HepG2 (cell line): ENCODE measurements at regions not wholly inside any gene's neighbourhood (a gene's known extent, or its start where the extent isn't known, plus 50 kb on each side); places are given as distances from the start of the nearest gene placed in this dataset.

Experiments
- ATAC-seq: fragments of 200-7000 bp; cut with Tn5 transposase; 3 replicates; pipeline ENCODE4 v1.9.1; 2020; ENCODE audit warnings: mild to moderate bottlenecking, moderate library complexity
- BruUV-seq: library from RNA; stranded (reverse); fragments of 400-500 nt; replicated peaks from 2 replicates; lab custom pipeline; 2021; lab: Mats Ljungman, UMichigan
- CTCF ChIA-PET: fragments of 300-600 bp; formaldehyde crosslinking; extraction: SDS; loops from one replicate; lab custom pipeline; 2021; ENCODE audit warnings: low total read pairs, inconsistent platforms, low intra/inter-chr PET ratio; lab: Yijun Ruan, JAX
- POLR2A ChIA-PET: fragments of 350-600 bp; sonication (Branson Sonifier 250); formaldehyde crosslinking; loops from one replicate; lab custom pipeline; 2020; ENCODE audit warnings: antibody characterized with exemption, inconsistent platforms; lab: Yijun Ruan, JAX
- DNase-seq: peaks from one replicate; pipeline ENCODE4 v3.0.0-alpha.2; 2015; ENCODE audit warnings: low spot score
- FAIRE-seq: peaks from 3 replicates; lab custom pipeline; 2011; peaks lifted over from hg19 to GRCh38; lab: Jason Lieb, UNC
- H2AFZ ChIP-seq: one replicate; pipeline ENCODE4 v1.6.1; 2011; ENCODE audit warnings: low read length, inconsistent platforms
- H3K27ac ChIP-seq: fragments of 300-600 bp; 3 replicates; pipeline ENCODE4 v1.8.0; 2011; ENCODE audit warnings: mixed run types, mild to moderate bottlenecking, mixed read lengths, low read length, inconsistent platforms; ENCODE audit not compliant: insufficient read depth; ENCODE audit errors: extremely low read length
- H3K27me3 ChIP-seq, 2 experiments: fragments of 200-600 bp in 1 of 2; 2 replicates in 1 of 2; 3 replicates in 1 of 2; pipeline versions ENCODE4 v1.6.0 to v1.8.0; 2011; ENCODE audit warnings: low read length in 2 of 2, mild to moderate bottlenecking in 2 of 2, moderate library complexity in 2 of 2, inconsistent platforms in 1 of 2; ENCODE audit not compliant: insufficient read depth in 2 of 2, control insufficient read depth in 1 of 2
- H3K36me3 ChIP-seq, 2 experiments: fragments of 200-600 bp in 1 of 2; replicated peaks in 1 of 2; 2 replicates in 1 of 2; 3 replicates in 1 of 2; pipeline versions ENCODE4 v1.5.1 to v1.8.0; 2011; ENCODE audit warnings: low read length in 2 of 2, inconsistent platforms in 1 of 2; ENCODE audit not compliant: insufficient read depth in 2 of 2, control insufficient read depth in 1 of 2
- H3K4me1 ChIP-seq: 2 replicates; pipeline ENCODE4 v1.5.1; 2012; ENCODE audit warnings: low read length, inconsistent platforms; ENCODE audit not compliant: insufficient read depth
- H3K4me2 ChIP-seq: 2 replicates; pipeline ENCODE4 v1.6.0; 2011; ENCODE audit warnings: low read depth, low read length, inconsistent platforms
- H3K4me3 ChIP-seq, 3 experiments: fragments of 200-600 bp in 1 of 3; sonication (generic), shearing (Covaris generic) in 1 of 3; replicated peaks in 1 of 3; 2 replicates each; pipeline ENCODE4 v1.5.1; 2011 to 2016; ENCODE audit warnings: low read length in 3 of 3, inconsistent platforms in 2 of 3, low read depth in 2 of 3, mild to moderate bottlenecking in 2 of 3, control low read depth in 1 of 3, mixed read lengths in 1 of 3; ENCODE audit not compliant: insufficient read depth in 1 of 3
- H3K79me2 ChIP-seq: one replicate; pipeline ENCODE4 v1.6.1; 2011; ENCODE audit warnings: low read length, inconsistent platforms; ENCODE audit not compliant: insufficient read depth
- H3K9ac ChIP-seq: 2 replicates; pipeline ENCODE4 v1.6.0; 2011; ENCODE audit warnings: mild to moderate bottlenecking, low read depth, low read length, inconsistent platforms; ENCODE audit not compliant: insufficient read depth
- H3K9me3 ChIP-seq: 2 replicates; pipeline ENCODE4 v1.5.1; 2012; ENCODE audit warnings: mild to moderate bottlenecking, low read length
- H4K20me1 ChIP-seq: 2 replicates; pipeline ENCODE4 v1.6.0; 2011; ENCODE audit warnings: inconsistent platforms, mild to moderate bottlenecking, low read length, moderate library complexity; ENCODE audit not compliant: insufficient read depth
- HDAC1 ChIP-seq: sonication (generic); formaldehyde crosslinking; IDR thresholded peaks from 2 replicates; pipeline ENCODE4 v1.5.1; 2020; ENCODE audit warnings: mild to moderate bottlenecking, missing genetic modification reagents
- HOXA7 ChIP-seq: sonication (generic); formaldehyde crosslinking; IDR thresholded peaks from 2 replicates; pipeline ENCODE4 v1.8.1; 2022; ENCODE audit warnings: mild to moderate bottlenecking, missing genetic modification reagents, moderate library complexity
- PHF8 ChIP-seq: sonication (generic); formaldehyde crosslinking; IDR thresholded peaks from 2 replicates; pipeline ENCODE4 v1.5.0; 2020; ENCODE audit warnings: missing genetic modification reagents
- POLR2A ChIP-seq, 2 experiments: IDR thresholded peaks; 2 replicates each; pipeline ENCODE4 v1.6.1; 2011; ENCODE audit warnings: low read depth in 2 of 2, low read length in 2 of 2, mild to moderate bottlenecking in 1 of 2, moderate library complexity in 1 of 2; ENCODE audit not compliant: insufficient read depth in 1 of 2
- TARDBP ChIP-seq: sonication (generic); formaldehyde crosslinking; IDR thresholded peaks from 2 replicates; pipeline ENCODE4 v1.8.0; 2022; ENCODE audit warnings: mild to moderate bottlenecking, missing genetic modification reagents
- ZNF160 ChIP-seq: sonication (generic); formaldehyde crosslinking; IDR thresholded peaks from 2 replicates; pipeline ENCODE4 v1.8.0; 2022; ENCODE audit warnings: mild to moderate bottlenecking, inconsistent platforms, missing genetic modification reagents
- ZNF496 ChIP-seq: sonication (generic); formaldehyde crosslinking; IDR thresholded peaks from 2 replicates; pipeline ENCODE4 v1.8.1; 2023; ENCODE audit warnings: mild to moderate bottlenecking, moderate library complexity, missing genetic modification reagents; ENCODE audit not compliant: insufficient replicate concordance
- ZNF670 ChIP-seq: sonication (generic); formaldehyde crosslinking; IDR thresholded peaks from 2 replicates; pipeline ENCODE4 v1.8.0; 2022; ENCODE audit warnings: mild to moderate bottlenecking, missing genetic modification reagents, borderline replicate concordance
- WGBS: methylation state at CpG from one replicate; pipeline ENCODE4 v1.1.6; 2017; ENCODE audit warnings: low lambda C conversion rate; 5-methylcytosine and 5-hydroxymethylcytosine counted together
- in situ Hi-C: cut with HindIII; loops from 2 replicates; pipeline ENCODE4 v1.10.0; 2017; ENCODE audit warnings: low pct_unique_long_range_greater_than_20kb; ENCODE audit not compliant: extremely low pct_ligation_motif_present
- intact Hi-C: fragments of 100-400 bp; cut with micrococcal nuclease; formaldehyde crosslinking; loops from one replicate; pipeline ENCODE4 v1.10.0; 2022; ENCODE audit not compliant: unreplicated experiment
- TF ChIP-seq, protein P1 (sequence below): sonication (generic); formaldehyde crosslinking; IDR thresholded peaks from 2 replicates; pipeline ENCODE4 v1.8.0; 2022; ENCODE audit warnings: mild to moderate bottlenecking, missing genetic modification reagents
- TF ChIP-seq, protein P2 (sequence below): sonication (generic); formaldehyde crosslinking; IDR thresholded peaks from 2 replicates; pipeline ENCODE4 v1.4.0; 2020; ENCODE audit warnings: mild to moderate bottlenecking, missing genetic modification reagents
- TF ChIP-seq, protein P3 (sequence below): sonication (generic); formaldehyde crosslinking; IDR thresholded peaks from 2 replicates; pipeline ENCODE4 v1.4.0; 2020; ENCODE audit warnings: missing genetic modification reagents, borderline replicate concordance

DNA sequence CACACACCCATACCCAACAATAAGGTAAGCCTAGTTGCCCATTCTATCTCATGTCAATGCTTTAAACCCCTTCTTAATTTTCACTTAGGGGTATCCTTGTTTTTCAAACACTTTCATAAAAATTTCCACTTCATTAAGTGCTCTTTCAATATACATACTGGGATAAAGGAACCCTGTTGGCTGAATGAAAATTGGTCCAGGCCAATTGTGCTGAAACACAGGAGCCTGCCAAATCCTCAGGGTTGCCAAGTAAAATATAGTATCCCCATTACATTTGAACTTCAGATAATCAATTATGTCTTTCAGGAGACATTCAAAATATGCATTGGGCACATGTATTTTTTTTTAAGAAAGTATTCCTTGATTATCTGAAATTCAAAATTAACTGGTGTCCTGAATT lies 1131.1 kb downstream of the SLITRK1 start (continued):
- TF ChIP-seq, protein P1, sequence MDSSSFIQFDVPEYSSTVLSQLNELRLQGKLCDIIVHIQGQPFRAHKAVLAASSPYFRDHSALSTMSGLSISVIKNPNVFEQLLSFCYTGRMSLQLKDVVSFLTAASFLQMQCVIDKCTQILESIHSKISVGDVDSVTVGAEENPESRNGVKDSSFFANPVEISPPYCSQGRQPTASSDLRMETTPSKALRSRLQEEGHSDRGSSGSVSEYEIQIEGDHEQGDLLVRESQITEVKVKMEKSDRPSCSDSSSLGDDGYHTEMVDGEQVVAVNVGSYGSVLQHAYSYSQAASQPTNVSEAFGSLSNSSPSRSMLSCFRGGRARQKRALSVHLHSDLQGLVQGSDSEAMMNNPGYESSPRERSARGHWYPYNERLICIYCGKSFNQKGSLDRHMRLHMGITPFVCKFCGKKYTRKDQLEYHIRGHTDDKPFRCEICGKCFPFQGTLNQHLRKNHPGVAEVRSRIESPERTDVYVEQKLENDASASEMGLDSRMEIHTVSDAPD (CRISPR knock-in tag) = no peak

DNA sequence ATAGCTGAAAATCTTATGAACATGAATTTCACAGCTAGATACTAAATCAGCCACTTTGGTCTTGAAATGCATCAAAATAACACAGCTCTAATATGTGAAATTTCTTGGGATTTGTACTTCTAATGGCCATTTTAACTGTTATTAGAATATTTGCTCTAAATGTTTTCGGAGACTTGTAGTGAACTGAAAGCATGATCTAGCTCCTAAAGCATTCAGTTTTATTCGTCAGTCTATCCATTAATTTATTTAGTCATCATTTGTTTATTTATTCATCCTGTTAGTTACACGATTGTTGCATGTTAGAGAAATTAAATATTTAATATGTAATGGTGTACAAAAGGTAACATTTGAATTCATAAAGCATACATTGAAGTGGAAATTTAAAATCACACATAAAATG lies 1132.7 kb downstream of the SLITRK1 start:
- Histone ChIP-seq H3K36me3 (no peaks in the 10 kb centered on the region), H3K4me3 (no peak overlapping the region), H3K9ac (no peak overlapping the region), H3K9me3 (no peaks in the 10 kb centered on the region), H3K4me1 (no peaks in the 10 kb centered on the region), H3K27ac (no peak overlapping the region), H3K27me3 (no peaks in the 10 kb centered on the region), H2AFZ (no peak overlapping the region), H4K20me1 (no peaks in the 10 kb centered on the region), H3K79me2 (no peaks in the 10 kb centered on the region), H3K4me2 (no peak overlapping the region)
- ATAC-seq = no peak
- no peak for DNase-seq
- FAIRE-seq = no peak
- in situ Hi-C loops (no loop called here), intact Hi-C loops (no loop called here)
- ChIA-PET POLR2A (no interaction called here), CTCF (no interaction called here)
- BruUV-seq = no TSS peak
- WGBS = 2% methylated on average over 3 of the region's 3 CpGs
- TF ChIP-seq PHF8 (CRISPR knock-in tag) (no peak), ZNF160 (no peak), HOXA7 (no peak), POLR2A (IDR thresholded peaks at IDR 0.05; ENCODE audit: insufficient read depth in 1 of 2, low read depth in 2 of 2, low read length in 2 of 2) (no peak), ZNF670 (CRISPR knock-in tag) (no peak), HDAC1 (no peak), TARDBP (CRISPR knock-in tag) (no peak), ZNF496 (CRISPR knock-in tag) (no peak)
- TF ChIP-seq, protein P2, sequence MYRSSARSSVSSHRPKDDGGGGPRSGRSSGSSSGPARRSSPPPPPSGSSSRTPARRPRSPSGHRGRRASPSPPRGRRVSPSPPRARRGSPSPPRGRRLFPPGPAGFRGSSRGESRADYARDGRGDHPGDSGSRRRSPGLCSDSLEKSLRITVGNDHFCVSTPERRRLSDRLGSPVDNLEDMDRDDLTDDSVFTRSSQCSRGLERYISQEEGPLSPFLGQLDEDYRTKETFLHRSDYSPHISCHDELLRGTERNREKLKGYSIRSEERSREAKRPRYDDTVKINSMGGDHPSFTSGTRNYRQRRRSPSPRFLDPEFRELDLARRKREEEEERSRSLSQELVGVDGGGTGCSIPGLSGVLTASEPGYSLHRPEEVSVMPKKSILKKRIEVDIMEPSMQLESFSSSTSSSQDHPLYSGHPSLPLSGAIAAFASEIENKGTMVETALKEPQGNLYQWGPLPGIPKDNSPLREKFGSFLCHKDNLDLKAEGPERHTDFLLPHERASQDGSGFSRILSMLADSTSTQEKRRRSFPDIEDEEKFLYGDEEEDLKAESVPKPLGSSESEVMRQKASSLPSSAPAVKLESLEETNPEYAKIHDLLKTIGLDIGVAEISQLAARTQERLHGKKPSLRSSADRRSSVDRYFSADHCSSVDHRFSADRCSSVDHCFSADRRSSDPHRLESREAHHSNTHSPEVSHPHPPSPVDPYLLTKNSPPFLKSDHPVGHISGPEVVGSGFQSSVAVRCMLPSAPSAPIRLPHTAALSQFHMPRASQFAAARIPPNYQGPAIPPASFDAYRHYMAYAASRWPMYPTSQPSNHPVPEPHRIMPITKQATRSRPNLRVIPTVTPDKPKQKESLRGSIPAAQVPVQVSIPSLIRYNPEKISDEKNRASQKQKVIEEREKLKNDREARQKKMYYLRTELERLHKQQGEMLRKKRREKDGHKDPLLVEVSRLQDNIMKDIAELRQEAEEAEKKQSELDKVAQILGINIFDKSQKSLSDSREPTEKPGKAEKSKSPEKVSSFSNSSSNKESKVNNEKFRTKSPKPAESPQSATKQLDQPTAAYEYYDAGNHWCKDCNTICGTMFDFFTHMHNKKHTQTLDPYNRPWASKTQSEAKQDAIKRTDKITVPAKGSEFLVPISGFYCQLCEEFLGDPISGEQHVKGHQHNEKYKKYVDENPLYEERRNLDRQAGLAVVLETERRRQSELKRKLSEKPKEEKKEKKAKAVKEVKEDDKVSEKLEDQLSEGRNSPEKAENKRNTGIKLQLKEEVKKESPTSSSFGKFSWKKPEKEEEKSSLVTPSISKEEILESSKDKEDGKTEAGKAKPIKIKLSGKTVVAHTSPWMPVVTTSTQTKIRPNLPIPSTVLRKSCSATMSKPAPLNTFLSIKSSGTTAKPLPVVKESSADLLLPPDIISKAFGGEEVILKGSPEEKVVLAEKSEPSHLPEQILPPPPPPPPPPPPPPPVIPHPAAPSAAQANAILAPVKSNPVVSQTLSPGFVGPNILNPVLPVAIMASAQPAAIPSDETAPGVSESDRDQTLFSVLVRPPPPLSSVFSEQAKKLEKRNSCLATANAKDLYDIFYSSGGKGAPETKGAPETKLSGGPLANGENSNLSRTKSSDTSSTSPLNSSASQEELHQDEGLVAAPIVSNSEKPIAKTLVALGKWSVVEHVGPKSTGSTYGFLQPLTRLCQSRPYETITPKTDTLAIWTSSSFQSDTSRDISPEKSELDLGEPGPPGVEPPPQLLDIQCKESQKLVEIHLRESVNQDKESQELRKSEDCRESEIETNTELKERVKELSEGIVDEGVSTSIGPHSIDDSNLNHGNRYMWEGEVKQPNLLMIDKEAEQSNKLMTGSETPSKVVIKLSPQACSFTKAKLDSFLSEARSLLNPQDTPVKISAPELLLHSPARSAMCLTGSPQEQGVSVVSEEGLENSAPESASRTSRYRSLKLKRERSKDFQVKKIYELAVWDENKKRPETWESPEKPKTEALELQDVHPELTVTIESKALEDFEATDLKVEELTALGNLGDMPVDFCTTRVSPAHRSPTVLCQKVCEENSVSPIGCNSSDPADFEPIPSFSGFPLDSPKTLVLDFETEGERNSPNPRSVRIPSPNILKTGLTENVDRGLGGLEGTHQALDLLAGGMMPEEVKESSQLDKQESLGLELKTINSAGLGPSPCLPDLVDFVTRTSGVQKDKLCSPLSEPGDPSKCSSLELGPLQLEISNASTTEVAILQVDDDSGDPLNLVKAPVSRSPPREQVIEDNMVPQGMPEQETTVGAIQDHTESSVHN (CRISPR knock-in tag) = no peak
- TF ChIP-seq, protein P3, sequence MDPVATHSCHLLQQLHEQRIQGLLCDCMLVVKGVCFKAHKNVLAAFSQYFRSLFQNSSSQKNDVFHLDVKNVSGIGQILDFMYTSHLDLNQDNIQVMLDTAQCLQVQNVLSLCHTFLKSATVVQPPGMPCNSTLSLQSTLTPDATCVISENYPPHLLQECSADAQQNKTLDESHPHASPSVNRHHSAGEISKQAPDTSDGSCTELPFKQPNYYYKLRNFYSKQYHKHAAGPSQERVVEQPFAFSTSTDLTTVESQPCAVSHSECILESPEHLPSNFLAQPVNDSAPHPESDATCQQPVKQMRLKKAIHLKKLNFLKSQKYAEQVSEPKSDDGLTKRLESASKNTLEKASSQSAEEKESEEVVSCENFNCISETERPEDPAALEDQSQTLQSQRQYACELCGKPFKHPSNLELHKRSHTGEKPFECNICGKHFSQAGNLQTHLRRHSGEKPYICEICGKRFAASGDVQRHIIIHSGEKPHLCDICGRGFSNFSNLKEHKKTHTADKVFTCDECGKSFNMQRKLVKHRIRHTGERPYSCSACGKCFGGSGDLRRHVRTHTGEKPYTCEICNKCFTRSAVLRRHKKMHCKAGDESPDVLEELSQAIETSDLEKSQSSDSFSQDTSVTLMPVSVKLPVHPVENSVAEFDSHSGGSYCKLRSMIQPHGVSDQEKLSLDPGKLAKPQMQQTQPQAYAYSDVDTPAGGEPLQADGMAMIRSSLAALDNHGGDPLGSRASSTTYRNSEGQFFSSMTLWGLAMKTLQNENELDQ (CRISPR knock-in tag) = no peak
